CD14-positive monocyte (primary cell): ENCODE measurements at regions not wholly inside any gene's neighbourhood (a gene's known extent, or its start where the extent isn't known, plus 50 kb on each side); places are given as distances from the start of the nearest gene placed in this dataset.
A peak's percentile ranks its signal among the peaks of the same experiment; 100 is the strongest.

Experiments used
- DNase-seq, 3 donors: peaks; one replicate each; pipeline ENCODE4 v3.0.0-alpha.2; 2011 to 2022
- H2AFZ ChIP-seq: 2 replicates; pipeline ENCODE4 v1.6.0; 2012; ENCODE audit warnings: mild to moderate bottlenecking, low read depth, low read length, inconsistent platforms; ENCODE audit not compliant: insufficient read depth, poor library complexity, severe bottlenecking
- H3K27ac ChIP-seq, 2 donors: 1 replicate in 1 of 2; 2 replicates in 1 of 2; pipeline ENCODE4 v1.5.1; 2012 to 2013; ENCODE audit warnings: low read length in 2 of 2, control low read depth in 1 of 2, inconsistent platforms in 1 of 2, low read depth in 1 of 2, mild to moderate bottlenecking in 1 of 2
- H3K27me3 ChIP-seq, 2 donors: one replicate each; pipeline versions ENCODE4 v1.6.0 to v1.6.1; 2011 to 2013; ENCODE audit warnings: low read length in 2 of 2; ENCODE audit not compliant: control insufficient read depth in 2 of 2, insufficient read depth in 2 of 2
- H3K36me3 ChIP-seq, 2 donors: replicated peaks in 1 of 2; 1 replicate in 1 of 2; 2 replicates in 1 of 2; pipeline versions ENCODE4 v1.5.1 to v1.6.1; 2012 to 2013; ENCODE audit warnings: low read length in 2 of 2, control low read depth in 1 of 2, inconsistent platforms in 1 of 2, mild to moderate bottlenecking in 1 of 2; ENCODE audit not compliant: insufficient read depth in 2 of 2, control insufficient read depth in 1 of 2
- H3K4me1 ChIP-seq, 2 donors: 1 replicate in 1 of 2; 2 replicates in 1 of 2; pipeline versions ENCODE4 v1.5.1 to v1.6.1; 2012 to 2013; ENCODE audit warnings: low read length in 2 of 2, control low read depth in 1 of 2, inconsistent platforms in 1 of 2, mild to moderate bottlenecking in 1 of 2, moderate library complexity in 1 of 2; ENCODE audit not compliant: insufficient read depth in 2 of 2, control insufficient read depth in 1 of 2
- H3K4me2 ChIP-seq: replicated peaks from 2 replicates; pipeline ENCODE3; 2012; ENCODE audit warnings: low read length, moderate library complexity, mild to moderate bottlenecking; ENCODE audit not compliant: poor library complexity, severe bottlenecking; ENCODE audit errors: extremely low read depth
- H3K4me3 ChIP-seq, 3 experiments: fragments of 200-600 bp in 1 of 3; sonication (generic) in 1 of 3; replicated peaks in 1 of 3; 1 replicate in 2 of 3; 2 replicates in 1 of 3; pipeline ENCODE4 v1.5.1; 2011 to 2013; ENCODE audit warnings: low read length in 3 of 3, mild to moderate bottlenecking in 3 of 3, control low read depth in 2 of 3, low read depth in 2 of 3, inconsistent platforms in 1 of 3, moderate library complexity in 1 of 3
- H3K79me2 ChIP-seq: 2 replicates; pipeline ENCODE4 v1.6.0; 2012; ENCODE audit warnings: mild to moderate bottlenecking, control low read depth, inconsistent platforms, low read length, moderate library complexity; ENCODE audit not compliant: insufficient read depth
- H3K9ac ChIP-seq: 2 replicates; pipeline ENCODE4 v1.6.0; 2017; ENCODE audit warnings: low read length, mild to moderate bottlenecking; ENCODE audit not compliant: insufficient read depth, poor library complexity, severe bottlenecking
- H3K9me3 ChIP-seq, 2 donors: replicated peaks in 1 of 2; 1 replicate in 1 of 2; 2 replicates in 1 of 2; pipeline versions ENCODE4 v1.5.1 to v1.6.1; 2012 to 2013; ENCODE audit warnings: low read length in 2 of 2, control low read depth in 1 of 2; ENCODE audit not compliant: control insufficient read depth in 1 of 2, insufficient read depth in 1 of 2
- H4K20me1 ChIP-seq: 2 replicates; pipeline ENCODE4 v1.6.0; 2012; ENCODE audit warnings: mild to moderate bottlenecking, low read length, control low read depth, moderate library complexity; ENCODE audit not compliant: insufficient read depth
- H3K27ac Mint-ChIP-seq, 7 donors: one replicate each; pipeline ENCODE4 v1.8.0; 2020; ENCODE audit warnings: mild to moderate bottlenecking in 7 of 7, mixed read lengths in 7 of 7, moderate library complexity in 6 of 7, inconsistent platforms in 2 of 7
- H3K27me3 Mint-ChIP-seq, 3 donors: one replicate each; pipeline ENCODE4 v1.8.0; 2021 to 2022; ENCODE audit warnings: low read depth in 3 of 3, mild to moderate bottlenecking in 3 of 3, mixed read lengths in 3 of 3, moderate library complexity in 3 of 3, inconsistent platforms in 1 of 3
- H3K36me3 Mint-ChIP-seq, 2 donors: one replicate each; pipeline ENCODE4 v1.8.0; 2020; ENCODE audit warnings: mixed read lengths in 2 of 2, inconsistent platforms in 1 of 2, mild to moderate bottlenecking in 1 of 2
- H3K4me1 Mint-ChIP-seq: one replicate; pipeline ENCODE4 v1.8.0; 2020; ENCODE audit warnings: mild to moderate bottlenecking, mixed read lengths
- H3K4me3 Mint-ChIP-seq, 2 donors: one replicate each; pipeline ENCODE4 v1.8.0; 2020; ENCODE audit warnings: mild to moderate bottlenecking in 2 of 2, mixed read lengths in 2 of 2, moderate library complexity in 1 of 2
- H3K9me3 Mint-ChIP-seq, 7 donors: one replicate each; pipeline ENCODE4 v1.8.0; 2020 to 2022; ENCODE audit warnings: mixed read lengths in 7 of 7, mild to moderate bottlenecking in 6 of 7, moderate library complexity in 6 of 7, inconsistent platforms in 2 of 7
- CTCF ChIP-seq: fragments of 200-600 bp; IDR thresholded peaks from one replicate; pipeline ENCODE4 v1.8.0; 2022; ENCODE audit warnings: antibody characterized with exemption, mild to moderate bottlenecking
- WGBS: methylation state at CpG from one replicate; pipeline ENCODE4 v1.1.5; 2013; ENCODE audit warnings: missing lambda C conversion rate; ENCODE audit not compliant: insufficient coverage; 5-methylcytosine and 5-hydroxymethylcytosine counted together
- intact Hi-C, 2 donors: fragments of 100-400 bp; cut with micrococcal nuclease; formaldehyde crosslinking; loops; one replicate each; pipeline versions ENCODE4 v1.15.0 to v1.15.1; 2023

- no peak for TF ChIP-seq CTCF
- Histone ChIP-seq H3K27me3 (no peaks in the 10 kb centered on the region), H4K20me1 (peaks cover 99% of the 10 kb centered on the region), H3K4me3 (peak overlapping the region in 1 of 3 experiments; percentile 49), H3K9me3 (no peaks in the 10 kb centered on the region), H3K4me1 (peaks cover 32 to 39% of the 10 kb centered on the region in 2 donors), H3K79me2 (peaks cover 98% of the 10 kb centered on the region), H3K27ac (peak overlapping the region; percentile 33 to 57), H3K9ac (no peak overlapping the region), H3K36me3 (no peaks in the 10 kb centered on the region), H2AFZ (no peak overlapping the region), H3K4me2 (peak overlapping the region; percentile 64)
- Mint-ChIP-seq H3K9me3 (peaks cover 0 to 4% (median 0%) of the 10 kb centered on the region in 7 donors), H3K27ac (peak overlapping the region; percentile 45 to 94 (median 84)), H3K4me1 (peaks cover 59% of the 10 kb centered on the region), H3K36me3 (peaks cover 8 to 9% of the 10 kb centered on the region in 2 donors), H3K4me3 (no peak overlapping the region), H3K27me3 (peaks cover 0 to 2% (median 0%) of the 10 kb centered on the region in 3 donors)
- DNase-seq, result no peak
- no CpG with 5 or more reads among the region's 10 CpGs for WGBS
- intact Hi-C loops, result no loop called here
Observed at GRCh38 chr3:42024591-42025351, 62.9 kb upstream of the ULK4 start.

- H3K4me1 ChIP-seq, result peaks cover 32 to 39% of the 10 kb centered on the region in 2 donors
- H3K9ac ChIP-seq, result no peak overlapping the region
- peaks cover 56% of the 10 kb centered on the region for H3K4me1 Mint-ChIP-seq
- TF ChIP-seq CTCF, result no peak
- H4K20me1 ChIP-seq, result peaks cover 99% of the 10 kb centered on the region
- H3K27me3 Mint-ChIP-seq, result peaks cover 0 to 2% (median 0%) of the 10 kb centered on the region in 3 donors
- peaks cover 0 to 2% (median 0%) of the 10 kb centered on the region in 7 donors for H3K9me3 Mint-ChIP-seq
- no peak overlapping the region for H2AFZ ChIP-seq
- H3K27me3 ChIP-seq, result no peaks in the 10 kb centered on the region
- no peak overlapping the region for H3K4me3 Mint-ChIP-seq
- DNase-seq, result no peak
- H3K4me2 ChIP-seq, result no peak overlapping the region
- H3K27ac Mint-ChIP-seq, result peak overlapping the region in 2 of 7 donors; percentile 66 to 72
- no peaks in the 10 kb centered on the region for H3K36me3 ChIP-seq
- intact Hi-C loops, result no loop called here
- no peak overlapping the region for H3K27ac ChIP-seq
- no peaks in the 10 kb centered on the region for H3K9me3 ChIP-seq
- no peak overlapping the region for H3K4me3 ChIP-seq
- WGBS, result 100% methylated on average over 2 of the region's 8 CpGs
- peaks cover 98% of the 10 kb centered on the region for H3K79me2 ChIP-seq
- H3K36me3 Mint-ChIP-seq, result peaks cover 3% of the 10 kb centered on the region in 2 donors
Observed at GRCh38 chr3:42023380-42023779, 61.5 kb upstream of the ULK4 start.
